ENCODE measurements at regions not wholly inside any gene's neighbourhood (a gene's known extent, or its start where the extent isn't known, plus 50 kb on each side); places are given as distances from the start of the nearest gene placed in this dataset.

DNA sequence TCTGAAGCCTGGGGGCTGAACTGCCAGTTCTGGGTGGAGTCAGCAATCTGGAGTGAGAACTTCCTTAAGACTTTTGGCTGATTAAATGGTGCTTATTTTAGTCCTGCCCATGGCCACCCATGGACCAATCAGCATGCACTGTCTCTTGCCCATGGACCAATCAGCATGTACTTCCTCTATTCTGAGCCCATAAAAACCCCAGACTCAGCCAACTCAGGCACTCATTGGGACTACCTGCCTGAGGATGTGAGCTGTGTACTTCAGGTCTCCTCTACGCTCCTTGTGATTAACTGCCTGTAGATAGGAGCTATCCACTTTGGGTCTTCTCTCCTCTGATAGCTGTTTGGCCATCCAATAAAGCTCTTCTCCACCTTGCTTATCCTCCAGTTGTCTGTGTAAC is 342.3 kb upstream of the CCDC179 start:
- TF ChIP-seq, protein P1, sequence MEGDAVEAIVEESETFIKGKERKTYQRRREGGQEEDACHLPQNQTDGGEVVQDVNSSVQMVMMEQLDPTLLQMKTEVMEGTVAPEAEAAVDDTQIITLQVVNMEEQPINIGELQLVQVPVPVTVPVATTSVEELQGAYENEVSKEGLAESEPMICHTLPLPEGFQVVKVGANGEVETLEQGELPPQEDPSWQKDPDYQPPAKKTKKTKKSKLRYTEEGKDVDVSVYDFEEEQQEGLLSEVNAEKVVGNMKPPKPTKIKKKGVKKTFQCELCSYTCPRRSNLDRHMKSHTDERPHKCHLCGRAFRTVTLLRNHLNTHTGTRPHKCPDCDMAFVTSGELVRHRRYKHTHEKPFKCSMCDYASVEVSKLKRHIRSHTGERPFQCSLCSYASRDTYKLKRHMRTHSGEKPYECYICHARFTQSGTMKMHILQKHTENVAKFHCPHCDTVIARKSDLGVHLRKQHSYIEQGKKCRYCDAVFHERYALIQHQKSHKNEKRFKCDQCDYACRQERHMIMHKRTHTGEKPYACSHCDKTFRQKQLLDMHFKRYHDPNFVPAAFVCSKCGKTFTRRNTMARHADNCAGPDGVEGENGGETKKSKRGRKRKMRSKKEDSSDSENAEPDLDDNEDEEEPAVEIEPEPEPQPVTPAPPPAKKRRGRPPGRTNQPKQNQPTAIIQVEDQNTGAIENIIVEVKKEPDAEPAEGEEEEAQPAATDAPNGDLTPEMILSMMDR (IDR thresholded peaks at IDR 0.05) = no peak
- intact Hi-C loops (cut with DNase I) = no loop called here
- Histone ChIP-seq H3K4me1 (no peaks in the 10 kb centered on the region), H3K36me3 (no peaks in the 10 kb centered on the region), H3K27me3 (ENCODE audit: low read depth) (no peaks in the 10 kb centered on the region), H3K4me3 (no peak overlapping the region), H3K27ac (no peak overlapping the region), H3K9me3 (peaks cover 14% of the 10 kb centered on the region)
- DNase-seq = no peak
- no peak for ATAC-seq

DNA sequence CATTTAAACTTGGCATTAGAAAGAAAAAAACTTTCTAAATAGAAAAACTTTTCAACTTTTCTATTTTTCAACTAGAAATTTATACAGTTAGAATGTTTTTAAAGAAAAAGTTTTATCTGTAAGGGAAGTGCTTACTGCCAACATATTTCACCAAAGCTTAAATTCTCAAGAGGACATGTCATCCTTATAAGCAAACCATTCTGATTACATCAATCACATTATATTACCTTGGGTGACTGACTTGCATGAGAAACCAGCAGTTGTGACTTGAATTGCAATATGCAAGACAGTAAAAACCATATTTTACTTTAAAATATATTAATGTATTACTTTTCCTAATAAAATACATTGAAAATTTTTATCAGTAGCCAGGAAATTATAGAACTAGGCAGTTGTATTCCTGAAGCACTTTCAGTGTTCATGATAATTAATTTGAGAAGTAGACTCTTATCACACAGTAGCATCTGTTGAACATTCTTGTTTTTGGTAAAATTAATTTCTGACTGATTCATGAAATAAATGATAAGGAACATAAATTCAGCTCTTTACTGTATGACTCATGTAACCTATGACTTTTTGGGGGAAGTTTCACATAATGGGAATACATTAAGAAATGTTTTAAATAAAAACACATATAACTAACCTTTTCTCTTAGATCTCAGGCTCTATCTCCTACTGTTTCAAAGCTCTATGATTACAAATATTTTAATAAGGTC is 345.0 kb upstream of the CCDC179 start:
- no peaks in the 10 kb centered on the region for H3K27me3 ChIP-seq (ENCODE audit: low read depth)
- intact Hi-C loops (cut with DNase I) = no loop called here
- TF ChIP-seq, protein P1 (IDR thresholded peaks at IDR 0.05) = no peak

DNA sequence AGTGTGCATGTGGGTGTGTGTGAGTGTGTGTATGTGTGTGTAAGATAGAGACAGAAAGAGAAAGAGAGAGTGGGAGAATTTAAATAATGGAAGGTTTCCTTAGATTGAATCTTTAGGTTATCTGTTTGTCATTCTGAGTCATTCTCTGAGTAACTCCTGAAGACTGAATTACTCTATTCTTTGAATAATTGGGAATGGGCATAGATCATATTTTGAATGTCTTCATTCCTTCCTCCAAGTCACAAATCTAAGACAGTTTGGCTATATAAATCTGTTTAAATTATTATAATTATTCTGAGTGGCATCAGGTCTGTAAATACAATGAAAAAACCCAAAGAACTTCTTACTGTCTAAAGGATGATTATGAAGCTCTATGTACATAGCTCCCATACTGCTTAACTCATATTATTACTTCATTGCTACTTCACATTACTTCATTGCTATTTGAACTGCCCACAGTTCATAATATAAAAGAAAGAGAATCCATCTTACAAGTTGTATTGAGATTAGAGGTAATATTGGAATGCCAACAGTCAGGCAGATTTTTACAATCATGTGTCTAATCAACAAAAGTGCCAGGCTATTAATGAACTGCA is 346.6 kb upstream of the CCDC179 start:
- Histone ChIP-seq H3K4me1 (no peaks in the 10 kb centered on the region), H3K27me3 (ENCODE audit: low read depth) (no peaks in the 10 kb centered on the region), H3K9me3 (peaks cover 14% of the 10 kb centered on the region), H3K36me3 (no peaks in the 10 kb centered on the region), H3K27ac (no peak overlapping the region), H3K4me3 (no peak overlapping the region)
- no peak for DNase-seq
- no peak for ATAC-seq
- intact Hi-C loops (cut with DNase I) = no loop called here
- TF ChIP-seq, protein P1 (IDR thresholded peaks at IDR 0.05) = no peak

More for the DNA sequence above, 345.0 kb upstream of the CCDC179 start:
- Histone ChIP-seq H3K4me1 (no peaks in the 10 kb centered on the region), H3K36me3 (no peaks in the 10 kb centered on the region), H3K27ac (no peak overlapping the region), H3K4me3 (no peak overlapping the region), H3K9me3 (peaks cover 14% of the 10 kb centered on the region)
- ATAC-seq (no peak), DNase-seq (no peak)

DNA sequence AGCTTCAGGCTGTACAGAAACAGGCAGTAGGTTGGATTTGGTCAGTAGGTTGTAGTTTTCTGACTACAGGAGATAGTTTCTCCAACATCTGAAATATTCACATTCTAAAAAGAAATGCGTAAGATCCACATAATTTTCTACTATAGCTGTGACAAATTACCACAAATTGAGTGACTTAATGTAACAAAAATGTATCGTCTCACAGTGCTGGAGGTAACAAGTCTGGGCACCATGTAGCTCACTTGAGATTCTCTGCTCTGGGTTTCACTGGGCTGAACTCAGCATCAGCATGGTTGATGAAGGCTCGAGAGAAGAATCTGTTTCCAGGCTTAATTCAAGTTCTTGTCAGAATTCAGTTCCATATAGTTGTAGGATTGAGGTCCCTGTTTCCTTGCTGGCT is 350.9 kb upstream of the CCDC179 start:
- H3K36me3 ChIP-seq = no peaks in the 10 kb centered on the region
- intact Hi-C loops (cut with DNase I) = no loop called here
- DNase-seq = no peak
- no peak overlapping the region for H3K4me3 ChIP-seq
- H3K27ac ChIP-seq = no peak overlapping the region
- no peaks in the 10 kb centered on the region for H3K9me3 ChIP-seq
- no peaks in the 10 kb centered on the region for H3K4me1 ChIP-seq
- TF ChIP-seq, protein P1 (IDR thresholded peaks at IDR 0.05) = no peak
- no peak for ATAC-seq
- no peaks in the 10 kb centered on the region for H3K27me3 ChIP-seq (ENCODE audit: low read depth)

DNA sequence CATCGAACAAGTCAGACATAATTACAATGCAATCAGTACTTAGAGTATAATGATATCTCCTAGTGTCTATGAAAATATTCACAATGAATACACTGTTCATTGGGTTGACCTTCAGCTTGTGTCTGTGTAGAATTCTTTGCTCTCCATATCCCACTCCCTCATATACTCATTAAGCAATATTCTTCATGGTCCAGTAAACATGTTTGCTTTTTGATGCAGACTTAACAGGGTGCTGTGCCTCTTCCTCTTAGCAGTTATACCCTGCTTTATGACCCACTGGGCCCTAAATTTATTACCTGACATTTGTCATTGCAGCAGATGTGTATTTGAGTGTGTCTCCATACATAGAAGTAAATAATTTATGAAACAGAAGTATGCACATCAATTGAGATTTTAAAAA is 352.5 kb upstream of the CCDC179 start:
- H3K9me3 ChIP-seq = no peaks in the 10 kb centered on the region
- ATAC-seq = no peak
- TF ChIP-seq, protein P1 (IDR thresholded peaks at IDR 0.05) = no peak

More for the DNA sequence above, 352.5 kb upstream of the CCDC179 start:
- H3K36me3 ChIP-seq = no peaks in the 10 kb centered on the region
- intact Hi-C loops (cut with DNase I) = no loop called here
- no peaks in the 10 kb centered on the region for H3K27me3 ChIP-seq (ENCODE audit: low read depth)
- no peaks in the 10 kb centered on the region for H3K4me1 ChIP-seq
- no peak overlapping the region for H3K27ac ChIP-seq
- no peak for DNase-seq
- H3K4me3 ChIP-seq = no peak overlapping the region

Measured in lower lobe of right lung (tissue), 2 donors.